ENCODE measurements at regions not wholly inside any gene's neighbourhood (a gene's known extent, or its start where the extent isn't known, plus 50 kb on each side); places are given as distances from the start of the nearest gene placed in this dataset.

- TF ChIP-seq CTCF (IDR thresholded peaks at IDR 0.05) = no peak
- no peak for TF ChIP-seq POLR2AphosphoS5 (IDR thresholded peaks at IDR 0.05; ENCODE audit: insufficient read depth in 1 of 2, low read depth in 1 of 2)
- TF ChIP-seq POLR2A (IDR thresholded peaks at IDR 0.05) = no peak
Observed at GRCh38 chr4:79636991-79637390, 229.0 kb upstream of the GK2 start.
